Spleen (tissue), 11 donors: ENCODE measurements at regions not wholly inside any gene's neighbourhood (a gene's known extent, or its start where the extent isn't known, plus 50 kb on each side); places are given as distances from the start of the nearest gene placed in this dataset.
A peak's percentile ranks its signal among the peaks of the same experiment; 100 is the strongest.

Source experiments
- DNase-seq: peaks from one replicate; pipeline ENCODE4 v3.0.0-alpha.2; 2020
- H3K27ac ChIP-seq, 8 donors: fragments of 200-600 bp; sonication (generic) in 7 of 8; 1 replicate in 4 of 8; 2 replicates in 4 of 8; pipeline versions ENCODE4 v1.5.0 to v1.8.0; 2016 to 2021; ENCODE audit warnings: inconsistent platforms in 4 of 8, mild to moderate bottlenecking in 4 of 8, moderate library complexity in 1 of 8
- H3K27me3 ChIP-seq, 7 donors: fragments of 200-600 bp; sonication (generic) in 6 of 7; replicated peaks in 1 of 7; 1 replicate in 4 of 7; 2 replicates in 3 of 7; pipeline versions ENCODE4 v1.5.0 to v1.8.0; 2016 to 2021; ENCODE audit warnings: inconsistent platforms in 3 of 7, mild to moderate bottlenecking in 1 of 7
- H3K36me3 ChIP-seq, 6 donors: fragments of 200-600 bp; sonication (generic) in 5 of 6; 1 replicate in 4 of 6; 2 replicates in 2 of 6; pipeline versions ENCODE4 v1.5.0 to v1.8.0; 2016 to 2021; ENCODE audit warnings: inconsistent platforms in 2 of 6
- H3K4me1 ChIP-seq, 6 donors: fragments of 200-600 bp; sonication (generic) in 5 of 6; 1 replicate in 3 of 6; 2 replicates in 3 of 6; pipeline versions ENCODE4 v1.5.0 to v1.8.0; 2016 to 2021; ENCODE audit warnings: inconsistent platforms in 3 of 6
- H3K4me3 ChIP-seq, 8 donors: fragments of 200-600 bp; sonication (generic) in 7 of 8; 1 replicate in 4 of 8; 2 replicates in 4 of 8; pipeline versions ENCODE4 v1.5.0 to v1.8.0; 2016 to 2021; ENCODE audit warnings: inconsistent platforms in 4 of 8, mild to moderate bottlenecking in 4 of 8, moderate library complexity in 2 of 8
- H3K9me3 ChIP-seq, 8 donors: fragments of 200-600 bp; sonication (generic) in 7 of 8; 1 replicate in 4 of 8; 2 replicates in 4 of 8; pipeline versions ENCODE4 v1.5.0 to v1.8.0; 2016 to 2021; ENCODE audit warnings: inconsistent platforms in 4 of 8
- POLR2A ChIP-seq, 3 donors: fragments of 450-650 bp; IDR thresholded peaks; one replicate each; pipeline ENCODE4 v1.5.1; 2017; ENCODE audit warnings: antibody characterized with exemption in 3 of 3, mild to moderate bottlenecking in 1 of 3
- POLR2AphosphoS5 ChIP-seq, 3 donors: sonication (generic); formaldehyde crosslinking; IDR thresholded peaks; one replicate each; pipeline ENCODE4 v1.5.1; 2017; ENCODE audit warnings: antibody characterized with exemption in 3 of 3
- WGBS, 5 donors: extraction: QIAGEN DNeasy Blood & Tissue Kit in 3 of 5; methylation state at CpG; one replicate each; pipeline versions ENCODE4 v1.1.5 to v1.1.7; 2013 to 2018; 5-methylcytosine and 5-hydroxymethylcytosine counted together
- intact Hi-C: fragments of 100-400 bp; cut with DNase I; formaldehyde crosslinking; loops from one replicate; pipeline ENCODE4 v1.15.0; 2023; ENCODE audit warnings: low total_unique reads
- TF ChIP-seq, protein P1 (sequence below), 11 experiments: fragments of 200-600 bp in 7 of 11; fragments of 450-650 bp in 4 of 11; sonication (generic) in 4 of 11; IDR thresholded peaks in 8 of 11; conservative IDR thresholded peaks in 3 of 11; 1 replicate in 7 of 11; 2 replicates in 4 of 11; pipeline versions ENCODE4 v1.4.0 to v1.8.0; 2016 to 2021; ENCODE audit warnings: antibody characterized with exemption in 11 of 11, inconsistent platforms in 4 of 11, mild to moderate bottlenecking in 1 of 11
- donor health status: healthy with polysubstance abuse.
- donor health status: DM: no; HTN: no; CAD: no; lungs with moderate emphysema.
- donor health status: DM: no; HTN: no; CAD: no.
- donor health status: Bipolar disorder and iron deficiency.
- donor health status: healthy.
- donor health status: DM: no; HTN: no; CAD: no.
- donor health status: DM: yes; HTN: yes; CAD: no.

DNA sequence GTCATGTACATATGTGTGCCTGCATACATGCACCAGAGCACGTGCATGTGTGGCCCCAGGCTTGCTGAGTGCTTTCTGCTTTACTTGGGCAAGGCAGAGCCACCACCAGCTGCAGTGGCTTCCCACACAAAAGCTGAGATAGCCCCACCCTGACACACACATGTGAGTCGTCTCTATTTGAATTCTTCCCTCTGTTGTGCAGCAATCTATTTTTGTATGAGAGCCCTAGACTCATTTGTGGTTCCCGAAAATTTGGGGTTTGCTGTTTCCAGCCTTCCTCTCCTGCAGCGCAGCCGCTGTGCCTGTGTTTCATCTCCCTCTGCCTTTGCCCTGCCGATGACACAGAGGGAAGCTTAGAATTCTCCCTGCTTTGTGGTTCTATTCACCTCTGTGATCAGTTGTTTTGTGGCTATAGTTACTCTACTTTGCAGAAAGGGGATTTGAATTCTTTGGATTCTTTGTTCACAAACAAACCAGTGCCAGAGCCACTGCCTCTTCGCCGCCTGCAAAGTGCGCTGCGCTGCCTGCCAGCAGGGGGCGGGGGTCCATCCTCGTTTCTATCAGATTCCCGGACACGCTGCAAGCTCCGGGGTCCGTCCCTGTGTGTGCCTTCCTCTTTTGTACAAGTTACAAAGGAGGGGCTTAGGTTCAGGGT, 95.8 kb upstream of the DAP start:
- Histone ChIP-seq H3K27me3 (peaks cover 0 to 23% (median 4%) of the 10 kb centered on the region in 7 donors), H3K4me3 (no peak overlapping the region), H3K27ac (no peak overlapping the region), H3K36me3 (no peaks in the 10 kb centered on the region), H3K9me3 (no peaks in the 10 kb centered on the region), H3K4me1 (peaks cover 0 to 16% (median 7%) of the 10 kb centered on the region in 6 donors)
- intact Hi-C loops = no loop called here
- peak; percentile 79 for DNase-seq
- WGBS, 5 donors = 21 to 28% (median 25%) methylated on average over 16 of the region's 16 CpGs
- peak in 1 of 3 donors; percentile 8 for TF ChIP-seq POLR2AphosphoS5 (IDR thresholded peaks at IDR 0.05)
- TF ChIP-seq POLR2A (IDR thresholded peaks at IDR 0.05) = no peak
- TF ChIP-seq, protein P1, sequence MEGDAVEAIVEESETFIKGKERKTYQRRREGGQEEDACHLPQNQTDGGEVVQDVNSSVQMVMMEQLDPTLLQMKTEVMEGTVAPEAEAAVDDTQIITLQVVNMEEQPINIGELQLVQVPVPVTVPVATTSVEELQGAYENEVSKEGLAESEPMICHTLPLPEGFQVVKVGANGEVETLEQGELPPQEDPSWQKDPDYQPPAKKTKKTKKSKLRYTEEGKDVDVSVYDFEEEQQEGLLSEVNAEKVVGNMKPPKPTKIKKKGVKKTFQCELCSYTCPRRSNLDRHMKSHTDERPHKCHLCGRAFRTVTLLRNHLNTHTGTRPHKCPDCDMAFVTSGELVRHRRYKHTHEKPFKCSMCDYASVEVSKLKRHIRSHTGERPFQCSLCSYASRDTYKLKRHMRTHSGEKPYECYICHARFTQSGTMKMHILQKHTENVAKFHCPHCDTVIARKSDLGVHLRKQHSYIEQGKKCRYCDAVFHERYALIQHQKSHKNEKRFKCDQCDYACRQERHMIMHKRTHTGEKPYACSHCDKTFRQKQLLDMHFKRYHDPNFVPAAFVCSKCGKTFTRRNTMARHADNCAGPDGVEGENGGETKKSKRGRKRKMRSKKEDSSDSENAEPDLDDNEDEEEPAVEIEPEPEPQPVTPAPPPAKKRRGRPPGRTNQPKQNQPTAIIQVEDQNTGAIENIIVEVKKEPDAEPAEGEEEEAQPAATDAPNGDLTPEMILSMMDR (IDR thresholded peaks at IDR 0.05 in 8 of 11, conservative IDR thresholded peaks at IDR 0.05 in 3 of 11) = peak in 9 of 11 experiments; percentile 20 to 85 (median 68)

DNA sequence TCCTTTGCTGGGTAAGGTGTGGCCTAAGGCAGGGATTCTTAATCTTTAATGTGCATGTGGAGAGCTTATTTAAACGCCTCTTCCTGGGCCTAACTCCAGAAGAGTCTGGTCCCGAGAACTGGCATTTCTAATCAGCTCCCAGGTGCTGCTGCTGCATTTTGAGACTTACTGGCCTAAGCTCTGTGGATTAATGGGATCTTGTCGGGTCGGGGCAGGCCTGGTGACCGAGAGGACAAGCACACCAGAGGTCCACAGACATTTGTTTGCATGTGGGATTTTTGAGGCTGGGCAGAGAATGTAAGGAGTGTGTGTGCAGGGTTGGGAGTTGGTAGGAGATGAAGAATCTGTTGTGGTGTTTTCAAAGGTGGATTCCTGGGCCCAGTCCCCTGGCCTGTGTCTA, 95.0 kb upstream of the DAP start:
- Histone ChIP-seq H3K27me3 (peaks cover 0 to 23% (median 4%) of the 10 kb centered on the region in 7 donors), H3K4me1 (peaks cover 0 to 16% (median 7%) of the 10 kb centered on the region in 6 donors), H3K36me3 (no peaks in the 10 kb centered on the region), H3K27ac (no peak overlapping the region), H3K9me3 (no peaks in the 10 kb centered on the region), H3K4me3 (no peak overlapping the region)
- TF ChIP-seq, protein P1 (IDR thresholded peaks at IDR 0.05 in 8 of 11, conservative IDR thresholded peaks at IDR 0.05 in 3 of 11) = no peak
- TF ChIP-seq POLR2A (IDR thresholded peaks at IDR 0.05) (no peak), POLR2AphosphoS5 (IDR thresholded peaks at IDR 0.05) (no peak)
- WGBS, 5 donors = 87 to 97% (median 90%) methylated on average over 5 of the region's 5 CpGs
- intact Hi-C loops = no loop called here
- no peak for DNase-seq

DNA sequence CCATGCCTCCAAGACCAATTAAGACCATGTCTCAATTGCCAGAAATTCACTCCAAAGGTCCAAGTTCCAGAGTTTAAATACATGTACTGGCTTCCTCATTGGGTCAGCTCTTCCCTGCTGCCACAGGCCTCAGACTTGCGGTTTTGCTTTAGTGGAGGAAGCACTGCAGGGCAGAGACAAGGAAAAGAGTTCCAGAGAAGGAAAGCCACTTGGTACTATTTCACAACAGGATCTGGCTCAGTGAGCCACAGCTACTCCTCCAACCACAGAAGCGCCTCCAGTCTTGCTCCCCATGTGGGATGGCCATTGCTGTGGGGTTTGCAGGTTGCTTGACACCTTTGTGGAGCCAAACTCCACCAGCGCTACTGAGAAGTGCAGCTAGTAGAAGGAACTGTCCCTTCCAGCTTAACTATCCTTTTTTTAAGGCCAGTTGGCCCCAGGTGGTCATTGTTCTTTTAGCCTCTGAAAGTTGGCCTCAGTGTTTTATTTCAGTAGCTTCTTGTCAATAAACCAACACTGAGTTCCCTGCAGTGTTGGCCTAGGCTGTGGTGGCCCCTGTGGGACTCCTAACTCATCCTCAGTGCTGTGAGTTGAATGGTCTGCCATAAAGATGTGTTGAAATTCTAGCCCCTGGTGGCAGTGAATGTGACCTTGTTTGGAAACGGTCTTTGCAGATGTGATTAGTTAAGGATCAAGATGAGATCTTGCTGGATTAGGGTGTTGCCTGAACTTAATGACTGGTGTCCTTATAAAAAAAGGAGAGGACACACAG, 93.7 kb upstream of the DAP start:
- Histone ChIP-seq H3K9me3 (no peaks in the 10 kb centered on the region), H3K27me3 (peaks cover 0 to 23% (median 4%) of the 10 kb centered on the region in 7 donors), H3K27ac (no peak overlapping the region), H3K4me3 (no peak overlapping the region), H3K4me1 (peaks cover 0 to 16% (median 7%) of the 10 kb centered on the region in 6 donors), H3K36me3 (no peaks in the 10 kb centered on the region)
- WGBS, 5 donors = 33 to 61% (median 56%) methylated on average over 4 of the region's 4 CpGs
- no peak for DNase-seq
- TF ChIP-seq POLR2A (IDR thresholded peaks at IDR 0.05) (no peak), POLR2AphosphoS5 (IDR thresholded peaks at IDR 0.05) (no peak)
- TF ChIP-seq, protein P1 (IDR thresholded peaks at IDR 0.05 in 8 of 11, conservative IDR thresholded peaks at IDR 0.05 in 3 of 11) = no peak
- intact Hi-C loops = no loop called here

DNA sequence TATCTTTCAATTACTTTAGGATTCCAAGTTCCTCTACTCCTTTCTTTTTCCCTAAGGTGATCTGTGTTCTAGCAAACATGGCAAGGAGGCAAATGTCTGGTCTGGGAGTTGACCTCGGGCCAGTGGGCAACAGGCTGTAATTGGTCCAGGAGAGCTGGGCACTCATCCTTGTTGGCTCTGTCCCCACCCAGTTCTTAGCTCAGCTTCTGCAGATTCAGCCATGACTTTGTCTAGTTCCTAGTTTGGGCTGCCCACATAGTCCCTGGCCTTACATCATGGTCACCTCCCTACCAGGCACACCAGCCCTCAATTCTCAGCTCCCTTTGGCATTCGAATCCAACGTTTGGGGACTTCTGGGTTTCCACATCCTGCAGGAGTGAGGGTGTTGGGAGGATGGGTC, 92.1 kb upstream of the DAP start:
- TF ChIP-seq POLR2A (IDR thresholded peaks at IDR 0.05) (no peak), POLR2AphosphoS5 (IDR thresholded peaks at IDR 0.05) (no peak)
- TF ChIP-seq, protein P1 (IDR thresholded peaks at IDR 0.05 in 8 of 11, conservative IDR thresholded peaks at IDR 0.05 in 3 of 11) = no peak
- H3K36me3 ChIP-seq = no peaks in the 10 kb centered on the region
- H3K27me3 ChIP-seq = peaks cover 0 to 16% (median 4%) of the 10 kb centered on the region in 7 donors
- peaks cover 0 to 16% (median 7%) of the 10 kb centered on the region in 6 donors for H3K4me1 ChIP-seq
- DNase-seq = no peak
- peaks cover 0 to 4% (median 0%) of the 10 kb centered on the region in 8 donors for H3K9me3 ChIP-seq
- WGBS, 5 donors = 71 to 94% (median 73%) methylated on average over 3 of the region's 3 CpGs
- H3K4me3 ChIP-seq = no peak overlapping the region
- H3K27ac ChIP-seq = no peak overlapping the region
- intact Hi-C loops = no loop called here
